Liver (tissue), 8 donors: ENCODE measurements at regions not wholly inside any gene's neighbourhood (a gene's known extent, or its start where the extent isn't known, plus 50 kb on each side); places are given as distances from the start of the nearest gene placed in this dataset.

Source experiments
- DNase-seq: peaks from one replicate; pipeline ENCODE4 v3.0.0-alpha.2; 2017; ENCODE audit warnings: low spot score
- H3K27ac ChIP-seq, 2 donors: one replicate each; pipeline ENCODE4 v1.7.0; 2013; ENCODE audit warnings: inconsistent platforms in 2 of 2, low read length in 2 of 2, control low read depth in 1 of 2, low read depth in 1 of 2, mild to moderate bottlenecking in 1 of 2
- H3K27me3 ChIP-seq, 4 donors: one replicate each; pipeline versions ENCODE4 v1.6.1 to v1.7.0; 2013; ENCODE audit warnings: low read length in 3 of 4, inconsistent platforms in 1 of 4, mild to moderate bottlenecking in 1 of 4, moderate library complexity in 1 of 4; ENCODE audit not compliant: control insufficient read depth in 4 of 4, insufficient read depth in 4 of 4
- H3K36me3 ChIP-seq, 4 donors: one replicate each; pipeline versions ENCODE4 v1.6.1 to v1.7.0; 2013; ENCODE audit warnings: low read length in 3 of 4, mild to moderate bottlenecking in 3 of 4, low read depth in 1 of 4, moderate library complexity in 1 of 4; ENCODE audit not compliant: control insufficient read depth in 4 of 4, insufficient read depth in 3 of 4
- H3K4me1 ChIP-seq, 4 donors: one replicate each; pipeline versions ENCODE4 v1.6.1 to v1.7.0; 2013; ENCODE audit warnings: low read length in 3 of 4, mild to moderate bottlenecking in 3 of 4, moderate library complexity in 1 of 4; ENCODE audit not compliant: control insufficient read depth in 4 of 4, insufficient read depth in 4 of 4
- H3K4me3 ChIP-seq, 3 donors: one replicate each; pipeline versions ENCODE4 v1.6.1 to v1.7.0; 2013; ENCODE audit warnings: low read length in 3 of 3, control low read depth in 1 of 3, low read depth in 1 of 3, mild to moderate bottlenecking in 1 of 3
- H3K9ac ChIP-seq, 2 donors: one replicate each; pipeline ENCODE4 v1.7.0; 2013; ENCODE audit warnings: low read length in 2 of 2, mild to moderate bottlenecking in 2 of 2, moderate library complexity in 2 of 2, control low read depth in 1 of 2, low read depth in 1 of 2
- H3K9me3 ChIP-seq, 4 donors: one replicate each; pipeline versions ENCODE4 v1.6.1 to v1.7.0; 2013; ENCODE audit warnings: low read length in 3 of 4; ENCODE audit not compliant: control insufficient read depth in 4 of 4
- CTCF ChIP-seq: fragments of 150-350 bp; IDR thresholded peaks from 2 replicates; pipeline ENCODE4 v1.5.1; 2017; ENCODE audit warnings: improper control_type of control experiment, low read depth, low read length; ENCODE audit not compliant: missing input control
- EGR1 ChIP-seq, 2 donors: IDR thresholded peaks; 2 replicates each; pipeline ENCODE4 v1.6.1; 2016 to 2018; ENCODE audit warnings: antibody characterized with exemption in 2 of 2, low read depth in 2 of 2
- FOXA2 ChIP-seq: IDR thresholded peaks from 2 replicates; pipeline ENCODE4 v1.6.1; 2016; ENCODE audit warnings: antibody characterized with exemption
- GABPA ChIP-seq, 2 donors: IDR thresholded peaks in 1 of 2; conservative IDR thresholded peaks in 1 of 2; 2 replicates each; pipeline ENCODE4 v1.6.1; 2016; ENCODE audit warnings: antibody characterized with exemption in 2 of 2, mild to moderate bottlenecking in 1 of 2, moderate library complexity in 1 of 2
- HNF4G ChIP-seq: IDR thresholded peaks from 2 replicates; pipeline ENCODE4 v1.6.1; 2016; ENCODE audit warnings: antibody characterized with exemption
- JUND ChIP-seq, 2 donors: IDR thresholded peaks; 2 replicates each; pipeline ENCODE4 v1.6.1; 2016; ENCODE audit warnings: antibody characterized with exemption in 2 of 2
- RAD21 ChIP-seq, 2 donors: IDR thresholded peaks; 2 replicates each; pipeline ENCODE4 v1.6.1; 2016; ENCODE audit warnings: antibody characterized with exemption in 2 of 2, mild to moderate bottlenecking in 2 of 2
- RXRA ChIP-seq, 2 donors: IDR thresholded peaks; 2 replicates each; pipeline ENCODE4 v1.6.1; 2017 to 2018; ENCODE audit warnings: antibody characterized with exemption in 2 of 2, mild to moderate bottlenecking in 1 of 2
- TAF1 ChIP-seq: conservative IDR thresholded peaks from 2 replicates; pipeline ENCODE4 v1.6.1; 2016; ENCODE audit warnings: antibody characterized with exemption, mild to moderate bottlenecking
- YY1 ChIP-seq: IDR thresholded peaks from 2 replicates; pipeline ENCODE4 v1.6.1; 2016; ENCODE audit warnings: antibody characterized with exemption, mild to moderate bottlenecking
- WGBS: extraction: QIAGEN DNeasy Blood & Tissue Kit; methylation state at CpG from one replicate; pipeline ENCODE4 v1.1.7; 2013; 5-methylcytosine and 5-hydroxymethylcytosine counted together
- TF ChIP-seq, protein P1 (sequence below): IDR thresholded peaks from 2 replicates; pipeline ENCODE4 v1.6.1; 2016; ENCODE audit warnings: antibody characterized with exemption, mild to moderate bottlenecking
- donor health status: healthy.
- donor health status: healthy.
- donor health status: healthy.
- donor health status: healthy.
- donor health status: healthy.

GRCh38 chr1:55287723-55288122 lies 72.6 kb upstream of the USP24 start:
- no peak overlapping the region for H3K27ac ChIP-seq
- no peaks in the 10 kb centered on the region for H3K36me3 ChIP-seq
- WGBS, result 81% methylated on average over 9 of the region's 9 CpGs
- TF ChIP-seq RXRA (IDR thresholded peaks at IDR 0.05) (no peak), YY1 (no peak), TAF1 (no peak), RAD21 (IDR thresholded peaks at IDR 0.05) (no peak)
- H3K4me1 ChIP-seq, result no peaks in the 10 kb centered on the region
- H3K4me3 ChIP-seq, result no peak overlapping the region
- no peaks in the 10 kb centered on the region for H3K27me3 ChIP-seq
- DNase-seq, result peak; percentile 1
- no peak overlapping the region for H3K9ac ChIP-seq
- H3K9me3 ChIP-seq, result no peaks in the 10 kb centered on the region

DNA sequence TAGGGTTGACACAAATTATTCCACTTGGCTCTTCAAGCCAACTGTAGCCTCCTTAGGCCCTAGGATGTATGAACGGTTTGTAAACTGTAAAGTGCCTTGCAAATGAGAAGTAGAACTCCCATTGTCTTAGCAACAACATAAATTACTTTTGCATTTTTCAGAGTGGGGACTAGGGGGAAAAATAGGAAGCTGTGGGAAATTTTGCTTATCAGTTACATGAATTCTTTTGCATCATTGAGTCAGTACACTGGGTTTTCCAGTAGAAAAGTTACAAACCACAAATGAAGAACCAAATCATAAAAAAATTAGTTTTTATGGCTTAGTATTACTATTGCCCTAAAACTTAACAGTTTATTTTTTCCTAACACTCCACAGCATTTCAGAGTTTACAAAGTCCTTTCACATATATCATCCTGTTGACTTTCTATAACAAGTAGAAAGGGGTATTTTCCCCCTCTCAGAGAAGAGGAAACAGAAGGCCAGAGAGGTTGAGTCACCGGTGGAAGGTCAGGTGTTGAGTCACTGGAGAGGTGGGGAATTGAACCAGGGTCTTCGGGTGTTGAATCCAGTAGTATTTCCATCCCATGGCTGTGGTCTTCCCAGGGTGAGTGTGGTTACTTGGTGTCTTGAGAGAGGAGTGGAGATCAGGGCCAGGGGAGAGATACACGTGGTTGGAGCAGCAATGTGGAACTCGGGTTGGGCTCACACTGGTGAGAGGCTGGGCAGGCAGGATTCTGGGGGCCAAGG lies 71.9 kb upstream of the USP24 start:
- H3K4me1 ChIP-seq, result no peaks in the 10 kb centered on the region
- TF ChIP-seq JUND (IDR thresholded peaks at IDR 0.05), result no peak
- TF ChIP-seq FOXA2, result no peak
- no peak for TF ChIP-seq RAD21 (IDR thresholded peaks at IDR 0.05)
- TF ChIP-seq RXRA (IDR thresholded peaks at IDR 0.05), result no peak
- TF ChIP-seq, protein P1, sequence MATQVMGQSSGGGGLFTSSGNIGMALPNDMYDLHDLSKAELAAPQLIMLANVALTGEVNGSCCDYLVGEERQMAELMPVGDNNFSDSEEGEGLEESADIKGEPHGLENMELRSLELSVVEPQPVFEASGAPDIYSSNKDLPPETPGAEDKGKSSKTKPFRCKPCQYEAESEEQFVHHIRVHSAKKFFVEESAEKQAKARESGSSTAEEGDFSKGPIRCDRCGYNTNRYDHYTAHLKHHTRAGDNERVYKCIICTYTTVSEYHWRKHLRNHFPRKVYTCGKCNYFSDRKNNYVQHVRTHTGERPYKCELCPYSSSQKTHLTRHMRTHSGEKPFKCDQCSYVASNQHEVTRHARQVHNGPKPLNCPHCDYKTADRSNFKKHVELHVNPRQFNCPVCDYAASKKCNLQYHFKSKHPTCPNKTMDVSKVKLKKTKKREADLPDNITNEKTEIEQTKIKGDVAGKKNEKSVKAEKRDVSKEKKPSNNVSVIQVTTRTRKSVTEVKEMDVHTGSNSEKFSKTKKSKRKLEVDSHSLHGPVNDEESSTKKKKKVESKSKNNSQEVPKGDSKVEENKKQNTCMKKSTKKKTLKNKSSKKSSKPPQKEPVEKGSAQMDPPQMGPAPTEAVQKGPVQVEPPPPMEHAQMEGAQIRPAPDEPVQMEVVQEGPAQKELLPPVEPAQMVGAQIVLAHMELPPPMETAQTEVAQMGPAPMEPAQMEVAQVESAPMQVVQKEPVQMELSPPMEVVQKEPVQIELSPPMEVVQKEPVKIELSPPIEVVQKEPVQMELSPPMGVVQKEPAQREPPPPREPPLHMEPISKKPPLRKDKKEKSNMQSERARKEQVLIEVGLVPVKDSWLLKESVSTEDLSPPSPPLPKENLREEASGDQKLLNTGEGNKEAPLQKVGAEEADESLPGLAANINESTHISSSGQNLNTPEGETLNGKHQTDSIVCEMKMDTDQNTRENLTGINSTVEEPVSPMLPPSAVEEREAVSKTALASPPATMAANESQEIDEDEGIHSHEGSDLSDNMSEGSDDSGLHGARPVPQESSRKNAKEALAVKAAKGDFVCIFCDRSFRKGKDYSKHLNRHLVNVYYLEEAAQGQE, result no peak
- no peak for TF ChIP-seq EGR1 (IDR thresholded peaks at IDR 0.05; ENCODE audit: low read depth in 2 of 2)
- 78% methylated on average over 5 of the region's 5 CpGs for WGBS

DNA sequence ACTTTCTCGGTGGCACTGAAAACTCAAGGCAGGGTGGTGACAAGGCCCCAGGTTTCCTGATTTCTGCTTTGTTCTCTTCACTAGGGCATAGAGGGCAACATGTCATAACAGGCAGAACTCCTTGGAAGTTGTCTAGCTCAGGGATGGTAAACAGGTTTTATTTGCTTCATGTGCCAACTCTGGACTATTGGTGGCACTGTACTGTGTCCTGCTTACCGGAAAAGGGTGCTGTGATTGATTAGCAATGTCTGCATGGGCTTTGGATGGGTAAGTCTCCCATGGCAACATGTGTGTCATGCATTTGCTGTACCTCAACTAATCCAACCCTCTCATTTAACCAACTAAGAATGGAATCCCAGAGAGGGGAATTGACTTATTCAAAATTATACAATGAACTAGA lies 70.7 kb upstream of the USP24 start:
- 84% methylated on average over 2 of the region's 2 CpGs for WGBS
- H3K9ac ChIP-seq, result no peak overlapping the region
- no peaks in the 10 kb centered on the region for H3K4me1 ChIP-seq
- H3K27me3 ChIP-seq, result no peaks in the 10 kb centered on the region
- H3K27ac ChIP-seq, result no peak overlapping the region
- peak in 1 of 2 donors; percentile 21 for TF ChIP-seq RAD21 (IDR thresholded peaks at IDR 0.05)
- TF ChIP-seq YY1, result no peak
- H3K4me3 ChIP-seq, result no peak overlapping the region
- H3K9me3 ChIP-seq, result no peaks in the 10 kb centered on the region
- H3K36me3 ChIP-seq, result no peaks in the 10 kb centered on the region
- peak; percentile 8 for DNase-seq

More for the DNA sequence above, 71.9 kb upstream of the USP24 start:
- Histone ChIP-seq H3K9ac (no peak overlapping the region), H3K36me3 (no peaks in the 10 kb centered on the region), H3K4me3 (no peak overlapping the region), H3K9me3 (no peaks in the 10 kb centered on the region), H3K27me3 (no peaks in the 10 kb centered on the region), H3K27ac (no peak overlapping the region)
- DNase-seq, result peak; percentile 4

DNA sequence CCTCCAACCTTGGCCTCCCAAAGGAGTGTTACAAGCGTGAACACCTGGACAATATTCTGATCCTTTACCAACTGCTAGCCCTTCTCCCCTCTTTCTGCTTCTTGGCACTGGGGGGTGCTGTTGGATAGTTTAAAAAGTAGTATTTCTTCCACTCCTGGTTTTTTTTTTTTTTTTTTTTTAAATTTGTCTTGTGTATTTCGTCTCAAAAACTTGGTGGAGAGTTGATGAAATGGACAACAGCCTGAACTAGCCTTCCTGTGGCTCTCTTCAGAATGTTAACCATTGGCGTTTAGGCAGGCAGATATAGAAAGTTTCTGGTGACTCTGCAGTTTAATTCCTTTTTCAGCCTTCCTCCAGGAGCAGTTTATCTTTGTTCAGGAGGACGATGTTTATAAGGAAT lies 69.7 kb upstream of the USP24 start:
- H3K36me3 ChIP-seq, result no peaks in the 10 kb centered on the region
- no peaks in the 10 kb centered on the region for H3K9me3 ChIP-seq
- no peak overlapping the region for H3K9ac ChIP-seq
- peak; percentile 34 for DNase-seq
- H3K4me3 ChIP-seq, result no peak overlapping the region
- 33% methylated on average over 4 of the region's 4 CpGs for WGBS
- H3K27ac ChIP-seq, result no peak overlapping the region
- H3K4me1 ChIP-seq, result no peaks in the 10 kb centered on the region
- no peaks in the 10 kb centered on the region for H3K27me3 ChIP-seq
- TF ChIP-seq RAD21 (IDR thresholded peaks at IDR 0.05), result peak; percentile 87
- no peak for TF ChIP-seq TAF1
- TF ChIP-seq CTCF, result peak; percentile 67
- TF ChIP-seq HNF4G, result no peak
- no peak for TF ChIP-seq YY1
- no peak for TF ChIP-seq RXRA (IDR thresholded peaks at IDR 0.05)
- TF ChIP-seq GABPA (IDR thresholded peaks at IDR 0.05 in 1 of 2, conservative IDR thresholded peaks at IDR 0.05 in 1 of 2), result no peak
